T1000 (cell line): ENCODE measurements at regions not wholly inside any gene's neighbourhood (a gene's known extent, or its start where the extent isn't known, plus 50 kb on each side); places are given as distances from the start of the nearest gene placed in this dataset.

Experiments used
- DNase-seq: peaks from one replicate; lab custom pipeline; 2025; ENCODE audit warnings: mixed read lengths; lab: John Stamatoyannopoulos, UW

- DNase-seq: no peak
These were observed 148.8 kb upstream of the HES1 start for GRCh38 chr3:193987186-193987585.

DNA sequence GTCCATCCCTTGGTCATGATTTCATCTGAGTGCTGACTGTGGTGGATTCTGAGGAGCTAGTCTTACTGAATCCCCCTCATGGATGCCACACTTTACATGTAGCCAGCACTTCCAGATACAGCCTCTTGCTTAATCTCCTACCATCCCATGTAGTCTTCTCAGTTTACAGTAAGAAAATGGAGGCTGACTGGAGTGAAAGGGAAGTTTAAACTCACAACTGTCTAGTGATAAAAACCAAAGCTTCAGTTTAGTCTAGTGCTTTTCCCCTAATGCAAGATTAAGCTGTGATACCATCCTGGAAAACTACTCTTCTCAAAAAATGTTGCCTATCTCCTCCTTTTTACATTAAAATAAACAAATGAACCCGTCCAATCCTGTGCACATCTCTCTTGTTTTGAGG, 146.8 kb upstream of the HES1 start:
- DNase-seq: no peak

DNA sequence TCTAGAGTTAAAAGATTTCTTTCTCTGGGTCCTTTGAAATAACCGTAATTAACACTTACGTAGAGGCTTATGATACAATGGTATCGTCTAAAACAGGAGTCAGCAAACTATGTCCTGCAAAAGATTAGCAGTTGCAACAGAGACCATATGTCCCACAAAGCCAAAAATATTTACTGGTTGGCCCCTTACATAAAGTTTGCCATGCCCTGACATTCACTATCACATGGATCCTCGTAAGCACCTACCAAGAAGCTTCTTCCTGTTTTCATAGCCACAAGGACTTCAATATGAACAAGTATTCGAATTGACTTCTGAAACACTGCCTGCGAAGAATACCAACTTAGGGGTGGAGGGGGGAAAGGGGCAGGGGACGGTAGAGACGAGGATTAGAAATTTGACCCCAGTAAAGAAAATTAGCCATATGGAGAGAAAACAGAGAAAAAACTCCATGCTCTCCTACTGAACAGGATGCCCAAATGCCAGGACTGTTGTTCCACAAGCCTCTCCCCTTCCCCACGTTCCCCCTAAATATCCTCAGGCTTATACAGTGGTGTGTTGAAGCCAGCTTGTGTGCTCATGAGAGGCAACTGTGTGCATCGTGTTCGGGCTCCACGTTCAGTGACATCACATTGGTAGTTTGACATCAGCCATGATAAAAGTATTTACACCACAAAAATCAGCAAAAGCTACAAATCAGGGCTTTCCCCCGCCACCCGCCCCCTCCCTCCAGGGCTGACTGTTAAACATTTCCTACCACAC, 144.1 kb upstream of the HES1 start:
- no peak for DNase-seq

DNA sequence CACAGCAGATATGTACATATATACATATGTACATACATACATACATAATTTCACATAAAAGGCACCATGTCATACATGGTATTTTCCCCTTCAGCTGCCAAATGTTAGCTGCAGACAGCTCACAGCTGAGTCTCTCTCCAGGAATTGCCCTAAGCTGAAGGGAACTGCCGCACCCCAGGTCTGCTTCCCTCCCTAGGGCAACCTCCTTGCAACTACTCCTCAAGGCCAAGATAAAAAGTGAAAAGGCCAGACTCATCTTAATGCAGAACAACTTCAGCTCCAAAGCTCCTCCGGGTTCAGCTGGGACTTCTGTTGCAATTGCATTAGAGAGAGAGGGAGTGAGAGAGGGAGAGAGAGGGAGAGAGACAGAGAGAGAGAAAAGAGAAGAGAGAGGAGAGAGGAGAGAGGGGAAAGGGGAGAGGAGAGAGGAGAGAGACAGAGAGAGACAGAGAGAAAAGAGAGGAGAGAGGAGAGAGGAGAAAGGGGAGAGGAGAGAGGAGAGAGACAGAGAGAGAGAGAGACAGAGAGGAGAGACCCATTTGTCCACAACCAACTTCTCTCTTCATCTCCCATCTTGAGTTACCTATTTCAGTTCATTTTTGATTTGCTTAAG, 143.4 kb upstream of the HES1 start:
- no peak for DNase-seq

GRCh38 chr3:193996221-193996620, 139.7 kb upstream of the HES1 start:
- no peak for DNase-seq

DNA sequence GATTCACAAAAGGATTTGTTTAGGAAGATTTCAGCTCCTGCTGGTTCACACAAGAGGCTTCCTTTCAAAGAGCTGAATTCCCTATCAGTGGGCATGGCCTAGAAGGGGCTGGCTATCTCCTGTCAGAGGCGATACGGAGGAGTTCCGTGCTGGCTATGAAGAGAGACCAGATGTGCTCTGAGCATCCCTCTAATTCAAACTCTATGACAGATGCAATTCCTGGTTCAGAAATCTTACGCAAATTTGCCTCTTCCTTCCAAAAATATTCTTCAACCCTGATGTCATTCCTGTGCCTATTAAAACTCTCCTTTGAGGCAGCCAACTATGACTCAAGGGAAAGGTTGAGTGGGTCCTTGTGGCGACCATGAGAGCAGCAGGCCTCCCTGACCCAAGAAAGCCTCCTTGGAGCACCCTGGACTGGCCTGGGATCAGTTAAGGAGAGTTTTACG, 139.3 kb upstream of the HES1 start:
- no peak for DNase-seq

- no peak for DNase-seq
These were observed 138.5 kb upstream of the HES1 start for GRCh38 chr3:193997228-193998122.

DNA sequence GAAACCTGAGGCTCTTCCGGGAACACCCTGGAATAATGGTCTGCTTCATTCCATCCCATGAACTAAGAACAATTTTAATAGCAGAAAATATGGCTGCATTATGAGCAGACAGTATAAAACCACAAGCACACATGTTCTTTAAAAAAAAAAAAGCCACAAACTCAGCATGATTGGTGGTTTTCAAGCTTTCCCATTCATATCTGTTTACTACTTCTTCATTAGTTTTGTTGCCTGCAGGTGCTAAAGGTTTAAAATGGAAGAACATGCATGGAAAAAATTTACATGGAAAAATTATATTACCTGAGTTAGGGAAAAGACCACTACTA, 137.9 kb upstream of the HES1 start:
- no peak for DNase-seq

DNA sequence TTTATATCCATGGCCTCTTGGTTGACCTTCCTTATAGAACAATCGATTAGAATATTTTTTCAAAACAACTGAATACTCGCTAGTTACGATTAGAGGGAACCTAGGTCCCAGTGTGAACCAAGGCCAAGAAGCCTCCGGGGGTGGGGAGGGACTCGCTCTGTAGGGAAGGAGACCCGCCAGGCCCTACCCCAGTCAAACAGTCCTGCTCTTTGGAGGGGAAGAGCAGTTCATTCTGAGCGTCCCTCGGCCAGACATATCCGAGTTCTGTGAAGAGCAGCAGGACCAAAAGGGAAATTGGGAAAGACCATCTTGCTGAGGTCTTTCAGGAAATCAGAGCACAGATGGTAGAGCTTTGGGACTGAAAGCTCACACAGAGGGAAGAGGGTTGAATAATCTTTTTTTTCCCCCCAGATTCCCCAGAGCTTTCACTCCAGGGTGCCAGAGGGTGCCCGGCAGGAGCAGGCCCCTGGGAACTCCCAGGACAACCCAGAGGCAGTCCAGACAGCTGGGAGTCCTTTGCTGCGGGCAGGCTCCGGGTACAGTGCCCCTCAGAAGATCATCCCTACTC, 137.2 kb upstream of the HES1 start:
- no peak for DNase-seq

GRCh38 chr3:194000100-194000499, 135.8 kb upstream of the HES1 start:
- DNase-seq: no peak

DNA sequence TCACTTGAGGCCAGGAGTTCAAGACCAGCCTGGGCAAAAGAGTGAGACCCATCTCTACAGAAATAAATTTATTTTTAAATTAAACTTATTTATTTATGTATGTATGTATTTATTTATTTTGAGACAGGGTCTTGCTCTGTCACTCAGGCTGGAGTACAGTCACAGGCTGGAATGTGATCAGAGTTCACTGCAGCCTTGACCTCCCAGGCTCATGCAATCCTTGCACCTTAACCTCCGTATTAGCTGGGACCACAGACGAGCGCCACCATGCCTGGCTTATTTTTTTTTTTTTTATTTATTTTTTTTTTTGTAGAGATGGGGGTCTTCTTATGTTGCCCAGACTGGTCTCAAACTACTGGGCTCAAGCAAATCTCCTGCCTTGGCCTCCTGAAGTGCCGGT, 135.2 kb upstream of the HES1 start:
- no peak for DNase-seq

DNA sequence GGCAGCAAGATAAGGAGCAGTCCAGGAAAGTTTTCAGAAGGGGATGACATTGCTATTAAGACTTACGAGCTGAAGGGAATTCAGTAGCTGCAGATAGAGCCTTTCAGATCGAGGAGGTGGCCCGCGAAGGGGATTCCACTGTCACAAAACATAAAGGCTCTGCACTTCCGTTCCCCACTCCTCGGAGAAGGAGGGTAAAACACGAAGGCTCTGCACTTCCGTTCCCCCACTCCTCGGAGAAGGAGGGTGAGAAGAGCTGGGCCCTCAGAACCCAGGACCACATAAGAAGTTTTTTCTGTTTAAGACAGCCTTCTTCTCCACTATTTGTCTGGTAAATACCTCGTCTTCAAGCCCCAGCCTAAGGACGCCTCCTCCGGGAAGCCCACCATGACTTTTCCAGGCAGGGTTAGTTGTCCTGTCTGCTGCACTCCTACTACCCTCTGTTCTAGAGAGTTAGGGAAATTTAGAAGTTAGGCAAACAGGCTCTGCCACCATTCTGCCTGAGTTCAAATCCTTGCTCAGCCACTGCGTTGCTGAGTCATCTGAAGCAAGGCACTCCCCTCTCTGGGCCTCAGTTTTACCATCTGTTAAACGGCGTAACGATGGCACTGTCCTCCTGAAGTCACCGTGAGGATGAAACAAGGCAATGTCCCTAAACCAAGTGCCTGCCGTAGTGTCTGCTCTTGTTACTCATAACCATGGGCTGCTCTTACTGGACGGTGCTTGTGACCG, 134.1 kb upstream of the HES1 start:
- no peak for DNase-seq

DNA sequence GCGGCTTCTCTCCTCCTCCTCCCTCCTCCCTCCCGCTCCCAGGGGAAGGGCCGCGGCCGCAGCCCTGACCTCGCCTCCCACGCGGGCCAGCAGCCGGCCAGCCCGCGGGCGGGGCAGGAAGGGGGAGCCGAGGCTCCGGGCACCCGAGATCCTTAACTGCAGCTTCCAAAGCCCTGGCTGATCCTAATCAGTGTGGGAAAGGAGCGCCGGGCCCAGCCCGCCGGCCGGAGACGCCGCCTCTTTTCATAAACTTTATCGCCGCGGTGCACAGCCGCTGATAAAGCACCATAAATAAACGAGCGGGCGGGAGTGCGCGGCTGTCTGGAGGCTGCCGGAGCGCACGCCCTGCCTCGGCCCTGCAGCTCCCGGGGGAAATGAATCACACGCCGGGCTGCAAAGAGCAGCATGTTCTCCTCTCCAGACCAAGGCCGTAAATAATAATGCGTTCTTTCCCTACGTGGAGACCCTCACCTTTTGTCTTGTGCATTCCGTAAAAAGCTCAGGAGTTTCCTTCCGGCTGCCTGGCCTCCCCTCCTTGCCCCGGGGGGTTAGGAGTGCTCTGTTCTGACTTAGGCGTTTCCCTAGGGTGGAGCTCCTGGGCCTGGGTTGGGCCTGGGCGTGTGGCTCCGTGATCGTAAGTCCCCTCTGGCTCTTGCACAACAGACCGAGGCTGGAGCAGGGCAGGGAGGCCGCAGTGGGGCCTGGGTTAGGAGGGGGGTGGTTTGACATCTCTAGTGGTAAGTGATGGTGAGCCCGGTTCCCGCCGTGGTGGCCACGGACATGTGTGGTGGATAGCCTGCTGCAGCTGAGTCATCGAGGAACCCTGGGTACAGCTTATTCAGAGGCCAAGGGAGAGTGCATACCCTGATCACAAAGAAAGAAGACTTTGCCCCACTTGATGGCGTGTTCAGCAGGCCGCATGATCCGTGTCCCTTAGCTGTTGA, 132.6 kb upstream of the HES1 start:
- DNase-seq: peak; percentile 62

GRCh38 chr3:194005930-194006501, 129.9 kb upstream of the HES1 start:
- DNase-seq: no peak

DNA sequence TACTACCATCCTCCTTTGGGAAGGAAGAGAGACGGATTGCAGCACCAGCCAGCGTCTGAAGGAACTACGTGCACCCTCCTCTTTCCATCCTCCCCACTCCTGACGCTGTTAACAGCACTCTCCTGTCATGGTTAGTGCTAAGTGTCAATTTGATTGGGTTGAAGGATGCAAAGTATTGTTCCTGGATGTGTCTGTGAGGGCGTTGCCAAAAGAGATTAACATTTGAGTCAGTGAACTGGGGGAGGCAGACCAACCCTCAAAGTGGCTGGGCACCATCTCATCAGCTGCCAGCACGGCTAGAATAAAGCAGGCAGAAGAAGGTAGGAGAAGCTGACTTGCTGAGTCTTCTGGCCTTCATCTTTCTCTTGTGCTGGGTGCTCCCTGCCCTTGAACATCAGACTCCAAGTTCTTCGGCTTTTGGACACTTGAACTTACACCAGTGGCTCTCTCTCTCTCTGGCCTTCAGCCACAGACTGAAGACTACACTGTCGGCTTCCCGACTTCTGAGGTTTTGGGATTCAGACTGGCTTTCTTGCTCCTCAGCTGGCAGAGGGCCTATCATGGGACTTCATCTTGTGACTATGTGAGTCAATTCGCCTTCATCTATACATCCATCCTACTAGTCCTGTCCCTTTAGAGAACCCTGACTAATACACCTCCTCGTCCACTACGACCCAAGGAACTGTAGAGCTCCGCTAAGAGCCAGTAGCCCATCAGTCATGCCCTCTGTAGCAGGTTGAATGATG, 128.2 kb upstream of the HES1 start:
- DNase-seq: no peak

- DNase-seq: no peak
These were observed 126.9 kb upstream of the HES1 start for GRCh38 chr3:194009019-194009418.

DNA sequence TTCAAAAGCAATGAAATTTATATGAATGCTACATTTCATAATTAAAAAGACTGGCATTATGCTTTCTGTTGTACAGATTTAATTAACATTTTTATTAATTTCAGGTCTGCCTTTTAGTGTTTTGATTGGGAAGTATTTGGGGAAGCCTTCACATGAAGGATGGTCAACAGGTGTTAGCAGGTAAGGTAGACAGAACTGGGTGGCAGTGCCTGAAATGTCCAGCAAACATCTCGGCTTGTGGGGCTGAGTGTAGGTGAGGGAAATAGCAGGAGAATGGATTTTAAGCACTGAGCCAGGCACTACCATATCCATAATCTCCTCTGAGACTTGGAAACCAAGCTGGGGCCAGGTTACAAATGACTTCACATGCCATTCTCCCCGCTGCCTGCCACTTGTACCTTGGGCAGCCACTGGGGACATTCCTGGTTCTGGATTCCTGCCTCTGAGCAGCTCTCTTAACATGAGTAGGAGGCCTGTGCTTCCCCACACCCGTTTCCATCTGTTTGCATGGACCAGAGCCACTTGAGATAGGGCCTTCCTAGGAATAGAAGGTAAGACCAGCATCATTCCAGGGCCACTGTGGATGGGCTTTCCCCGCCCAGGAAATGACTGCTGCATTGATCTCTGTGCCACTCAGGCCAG, 125.9 kb upstream of the HES1 start:
- no peak for DNase-seq

DNA sequence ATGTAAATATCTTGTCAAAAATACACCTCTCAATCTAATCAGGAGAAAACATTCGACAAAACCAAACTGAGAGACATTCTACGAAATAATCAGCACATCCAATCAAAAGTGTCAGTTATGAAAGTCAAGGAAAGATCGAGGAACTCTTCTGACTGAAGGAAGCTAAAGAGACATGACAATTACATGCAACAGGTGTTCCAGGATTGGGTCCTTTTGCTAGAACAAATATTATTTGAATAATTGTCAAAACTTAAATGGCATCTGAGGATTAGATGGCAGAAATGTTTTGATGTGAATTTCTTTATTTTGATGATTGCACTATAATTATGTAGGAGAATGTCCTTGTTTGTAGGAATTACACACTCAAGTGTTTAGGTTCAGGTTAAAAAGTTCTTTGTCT, 124.1 kb upstream of the HES1 start:
- DNase-seq: no peak

GRCh38 chr3:194013928-194014327, 122.0 kb upstream of the HES1 start:
- no peak for DNase-seq
